SK-N-SH treated with all-trans-retinoic acid at 6 μM for 48 hours (cell line): ENCODE measurements at regions not wholly inside any gene's neighbourhood (a gene's known extent, or its start where the extent isn't known, plus 50 kb on each side); places are given as distances from the start of the nearest gene placed in this dataset.

Source experiments
- ATAC-seq: fragments of 200-7000 bp; cut with Tn5 transposase; 3 replicates; pipeline ENCODE4 v1.9.1; 2020; ENCODE audit warnings: mild to moderate bottlenecking, moderate library complexity
- ARNTL ChIP-seq: fragments of 450-650 bp; formaldehyde crosslinking; IDR thresholded peaks from 2 replicates; pipeline ENCODE4 v1.5.0; 2020; ENCODE audit warnings: low read depth, mild to moderate bottlenecking, moderate library complexity, borderline replicate concordance
- BACH2 ChIP-seq: fragments of 250-450 bp; sonication (Bioruptor Pico); IDR thresholded peaks from 2 replicates; pipeline ENCODE4 v1.9.0; 2021; ENCODE audit warnings: mild to moderate bottlenecking, borderline replicate concordance
- CREB5 ChIP-seq: fragments of 250-450 bp; sonication (Bioruptor Pico); IDR thresholded peaks from 2 replicates; pipeline ENCODE4 v1.5.1; 2020; ENCODE audit warnings: low read depth, mild to moderate bottlenecking, moderate library complexity
- CSDC2 ChIP-seq: fragments of 250-450 bp; sonication (Bioruptor Pico); IDR thresholded peaks from 2 replicates; pipeline ENCODE4 v1.5.0; 2020; ENCODE audit warnings: mild to moderate bottlenecking, moderate library complexity
- CSRNP3 ChIP-seq: fragments of 250-450 bp; sonication (Bioruptor Pico); IDR thresholded peaks from 2 replicates; pipeline ENCODE4 v1.5.1; 2021; ENCODE audit warnings: mild to moderate bottlenecking, moderate library complexity
- ESRRG ChIP-seq: fragments of 250-450 bp; sonication (Bioruptor Pico); IDR thresholded peaks from 2 replicates; pipeline ENCODE4 v1.6.1; 2021; ENCODE audit warnings: mild to moderate bottlenecking
- ISL1 ChIP-seq: fragments of 250-450 bp; sonication (Bioruptor Pico); IDR thresholded peaks from 2 replicates; pipeline ENCODE4 v2.1.2; 2022; ENCODE audit warnings: mild to moderate bottlenecking, moderate library complexity
- OSR1 ChIP-seq: fragments of 250-450 bp; sonication (Bioruptor Pico); IDR thresholded peaks from 2 replicates; pipeline ENCODE4 v1.8.0; 2022; ENCODE audit warnings: moderate library complexity, mild to moderate bottlenecking, inconsistent platforms
- PATZ1 ChIP-seq: fragments of 250-450 bp; sonication (Bioruptor Pico); IDR thresholded peaks from 2 replicates; pipeline ENCODE4 v1.8.0; 2020; ENCODE audit warnings: mild to moderate bottlenecking, moderate library complexity, borderline replicate concordance
- POU6F1 ChIP-seq: fragments of 250-450 bp; sonication (Bioruptor Pico); IDR thresholded peaks from 2 replicates; pipeline ENCODE4 v1.8.0; 2021; ENCODE audit warnings: low read depth, mild to moderate bottlenecking, moderate library complexity, borderline replicate concordance
- PPARA ChIP-seq: fragments of 250-450 bp; sonication (Bioruptor Pico); IDR thresholded peaks from 2 replicates; pipeline ENCODE4 v1.5.0; 2020; ENCODE audit warnings: mild to moderate bottlenecking, borderline replicate concordance
- RARB ChIP-seq: fragments of 250-450 bp; sonication (Bioruptor Pico); IDR thresholded peaks from 2 replicates; pipeline ENCODE4 v1.8.0; 2021; ENCODE audit warnings: mild to moderate bottlenecking, moderate library complexity
- SNAI2 ChIP-seq: fragments of 250-450 bp; sonication (Bioruptor Pico); IDR thresholded peaks from 2 replicates; pipeline ENCODE4 v1.5.0; 2020; ENCODE audit warnings: mild to moderate bottlenecking, moderate library complexity
- TCF4 ChIP-seq: fragments of 250-450 bp; sonication (Bioruptor Pico); IDR thresholded peaks from 2 replicates; pipeline ENCODE4 v1.8.0; 2021; ENCODE audit warnings: mild to moderate bottlenecking, moderate library complexity, borderline replicate concordance
- TOX ChIP-seq: fragments of 250-450 bp; sonication (Bioruptor Pico); IDR thresholded peaks from 2 replicates; pipeline ENCODE4 v1.8.0; 2021; ENCODE audit warnings: mild to moderate bottlenecking, moderate library complexity, borderline replicate concordance
- ZC3H10 ChIP-seq: fragments of 250-450 bp; sonication (Bioruptor Pico); IDR thresholded peaks from 2 replicates; pipeline ENCODE4 v1.5.1; 2021; ENCODE audit warnings: mild to moderate bottlenecking, moderate library complexity
- ZFP3 ChIP-seq: fragments of 250-450 bp; sonication (Bioruptor Pico); IDR thresholded peaks from 2 replicates; pipeline ENCODE4 v1.5.0; 2020; ENCODE audit warnings: mild to moderate bottlenecking, moderate library complexity
- ZNF565 ChIP-seq: fragments of 450-650 bp; formaldehyde crosslinking; conservative IDR thresholded peaks from 2 replicates; pipeline ENCODE4 v1.5.0; 2020; ENCODE audit warnings: low read depth, mild to moderate bottlenecking, moderate library complexity
- ZNF70 ChIP-seq: fragments of 450-650 bp; formaldehyde crosslinking; IDR thresholded peaks from 2 replicates; pipeline ENCODE4 v1.5.0; 2020; ENCODE audit warnings: mild to moderate bottlenecking, moderate library complexity
- ZNF8 ChIP-seq: fragments of 450-650 bp; formaldehyde crosslinking; IDR thresholded peaks from 2 replicates; pipeline ENCODE4 v1.5.0; 2020; ENCODE audit warnings: mild to moderate bottlenecking, moderate library complexity

GRCh38 chr21:14785679-14786078 lies 239.6 kb upstream of the SAMSN1 start:
- ATAC-seq, result no peak
- TF ChIP-seq ZC3H10 (CRISPR knock-in tag) (no peak), ZNF565 (CRISPR knock-in tag) (no peak), CREB5 (no peak), ESRRG (no peak)

- no peak for TF ChIP-seq PPARA (CRISPR knock-in tag)
- no peak for TF ChIP-seq ZFP3 (CRISPR knock-in tag)
- TF ChIP-seq ISL1 (CRISPR knock-in tag), result no peak
- no peak for TF ChIP-seq CSDC2 (CRISPR knock-in tag)
- TF ChIP-seq ARNTL (CRISPR knock-in tag), result no peak
- TF ChIP-seq ZNF70 (CRISPR knock-in tag), result no peak
- TF ChIP-seq ZNF565 (CRISPR knock-in tag), result no peak
- TF ChIP-seq CSRNP3, result no peak
- no peak for TF ChIP-seq OSR1 (CRISPR knock-in tag)
- no peak for TF ChIP-seq TCF4 (CRISPR knock-in tag)
- no peak for TF ChIP-seq ZC3H10 (CRISPR knock-in tag)
- no peak for TF ChIP-seq CREB5
- TF ChIP-seq PATZ1 (CRISPR knock-in tag), result no peak
- TF ChIP-seq SNAI2 (CRISPR knock-in tag), result no peak
- TF ChIP-seq ZNF8, result no peak
- no peak for TF ChIP-seq POU6F1 (CRISPR knock-in tag)
- TF ChIP-seq BACH2 (CRISPR knock-in tag), result no peak
- no peak for ATAC-seq
Observed at GRCh38 chr21:14773777-14774345, 227.7 kb upstream of the SAMSN1 start.

- TF ChIP-seq ZNF70 (CRISPR knock-in tag), result no peak
- no peak for TF ChIP-seq OSR1 (CRISPR knock-in tag)
- TF ChIP-seq BACH2 (CRISPR knock-in tag), result no peak
- no peak for TF ChIP-seq TOX (CRISPR knock-in tag)
- TF ChIP-seq RARB, result no peak
- no peak for TF ChIP-seq CSDC2 (CRISPR knock-in tag)
- TF ChIP-seq CSRNP3, result no peak
- TF ChIP-seq ISL1 (CRISPR knock-in tag), result no peak
- TF ChIP-seq POU6F1 (CRISPR knock-in tag), result no peak
- no peak for TF ChIP-seq ZNF565 (CRISPR knock-in tag)
- no peak for TF ChIP-seq ZFP3 (CRISPR knock-in tag)
- no peak for TF ChIP-seq ESRRG
- ATAC-seq, result no peak
Observed at GRCh38 chr21:14771593-14771992, 225.5 kb upstream of the SAMSN1 start.
